Neutrophil (primary cell): ENCODE measurements at regions not wholly inside any gene's neighbourhood (a gene's known extent, or its start where the extent isn't known, plus 50 kb on each side); places are given as distances from the start of the nearest gene placed in this dataset.
A peak's percentile ranks its signal among the peaks of the same experiment; 100 is the strongest.
"Not testable (repeated sequence)": the region's sequence is repeated elsewhere in the genome, so short reads cannot be mapped to it uniquely, and the experiment has no call there.

ENCODE experiments used
- H3K27ac ChIP-seq: fragments of 200-600 bp; sonication (generic); 2 replicates; pipeline ENCODE4 v1.5.1; 2016; ENCODE audit warnings: mild to moderate bottlenecking, moderate library complexity
- H3K27me3 ChIP-seq: fragments of 200-600 bp; sonication (generic); 2 replicates; pipeline ENCODE4 v1.6.0; 2016; ENCODE audit warnings: mild to moderate bottlenecking
- H3K36me3 ChIP-seq: fragments of 200-600 bp; sonication (generic); 2 replicates; pipeline ENCODE4 v1.5.1; 2017
- H3K4me1 ChIP-seq, 2 experiments: fragments of 200-600 bp in 1 of 2; sonication (generic) in 1 of 2; 1 replicate in 1 of 2; 2 replicates in 1 of 2; pipeline versions ENCODE4 v1.5.1 to v1.6.1; 2013 to 2016; ENCODE audit warnings: low read depth in 1 of 2, low read length in 1 of 2, mild to moderate bottlenecking in 1 of 2, moderate library complexity in 1 of 2; ENCODE audit not compliant: control insufficient read depth in 1 of 2, insufficient read depth in 1 of 2
- H3K4me3 ChIP-seq, 2 experiments: fragments of 200-600 bp in 1 of 2; sonication (generic) in 1 of 2; 1 replicate in 1 of 2; 2 replicates in 1 of 2; pipeline ENCODE4 v1.5.1; 2013 to 2016; ENCODE audit warnings: low read depth in 1 of 2, low read length in 1 of 2, mild to moderate bottlenecking in 1 of 2, moderate library complexity in 1 of 2
- H3K9me3 ChIP-seq: fragments of 200-600 bp; sonication (generic); 2 replicates; pipeline ENCODE4 v1.5.1; 2016
- CTCF ChIP-seq: fragments of 200-600 bp; sonication (generic); IDR thresholded peaks from 2 replicates; pipeline ENCODE4 v1.5.1; 2016; ENCODE audit warnings: antibody characterized with exemption

GRCh38 chr15:92819278-92820235 lies 80.6 kb upstream of the CHD2 start:
- Histone ChIP-seq H3K27ac (peak overlapping the region; percentile 86), H3K4me3 (peak overlapping the region; percentile 56 to 65), H3K9me3 (no peaks in the 10 kb centered on the region), H3K27me3 (no peaks in the 10 kb centered on the region), H3K4me1 (peaks cover 25 to 30% of the 10 kb centered on the region in 2 experiments), H3K36me3 (no peaks in the 10 kb centered on the region)
- TF ChIP-seq CTCF = no peak

GRCh38 chr15:92820236-92821021 lies 79.7 kb upstream of the CHD2 start:
- no peaks in the 10 kb centered on the region for H3K27me3 ChIP-seq
- peaks cover 25 to 30% of the 10 kb centered on the region in 2 experiments for H3K4me1 ChIP-seq
- no peaks in the 10 kb centered on the region for H3K9me3 ChIP-seq
- peak overlapping the region; percentile 56 to 65 for H3K4me3 ChIP-seq
- H3K27ac ChIP-seq = peak overlapping the region; percentile 86
- peak; percentile 14 for TF ChIP-seq CTCF
- H3K36me3 ChIP-seq = no peaks in the 10 kb centered on the region

GRCh38 chr15:92821491-92822116 lies 78.5 kb upstream of the CHD2 start:
- H3K4me3 ChIP-seq = no peak overlapping the region
- peak overlapping the region; percentile 55 for H3K27ac ChIP-seq
- TF ChIP-seq CTCF = no peak
- H3K36me3 ChIP-seq = no peaks in the 10 kb centered on the region
- peaks cover 36 to 40% of the 10 kb centered on the region in 2 experiments for H3K4me1 ChIP-seq
- H3K27me3 ChIP-seq = no peaks in the 10 kb centered on the region
- no peaks in the 10 kb centered on the region for H3K9me3 ChIP-seq

- no peaks in the 10 kb centered on the region for H3K36me3 ChIP-seq
- TF ChIP-seq CTCF = no peak
- H3K27ac ChIP-seq = no peak overlapping the region
- H3K4me3 ChIP-seq = no peak overlapping the region
- no peaks in the 10 kb centered on the region for H3K9me3 ChIP-seq
- peaks cover 42 to 46% of the 10 kb centered on the region in 2 experiments for H3K4me1 ChIP-seq
- H3K27me3 ChIP-seq = no peaks in the 10 kb centered on the region
Observed at GRCh38 chr15:92822216-92823144, 77.6 kb upstream of the CHD2 start.

- Histone ChIP-seq H3K27me3 (no peaks in the 10 kb centered on the region), H3K4me3 (no peak overlapping the region), H3K9me3 (no peaks in the 10 kb centered on the region), H3K4me1 (peaks cover 24 to 26% of the 10 kb centered on the region in 2 experiments), H3K27ac (peak overlapping the region; percentile 81), H3K36me3 (no peaks in the 10 kb centered on the region)
- no peak for TF ChIP-seq CTCF
Observed at GRCh38 chr15:92825985-92826384, 74.1 kb upstream of the CHD2 start.

- H3K4me3 ChIP-seq, H3K27me3 ChIP-seq, H3K36me3 ChIP-seq, H3K9me3 ChIP-seq: not testable (repeated sequence)
- peaks cover 35 to 39% of the 10 kb centered on the region in 2 experiments for H3K4me1 ChIP-seq
- H3K27ac ChIP-seq = peak overlapping the region; percentile 15
Observed at GRCh38 chr15:92827991-92828390, 72.1 kb upstream of the CHD2 start.
